Panc1 (cell line): ENCODE measurements at regions not wholly inside any gene's neighbourhood (a gene's known extent, or its start where the extent isn't known, plus 50 kb on each side); places are given as distances from the start of the nearest gene placed in this dataset.
"Not testable (repeated sequence)": the region's sequence is repeated elsewhere in the genome, so short reads cannot be mapped to it uniquely, and the experiment has no call there.

ENCODE experiments used
- ATAC-seq: fragments of 200-7000 bp; cut with Tn5 transposase; 2 replicates; pipeline ENCODE4 v1.9.1; 2020; ENCODE audit warnings: mild to moderate bottlenecking, moderate library complexity
- BruUV-seq: library from RNA; stranded (reverse); fragments of 400-500 nt; replicated peaks from 2 replicates; lab custom pipeline; 2021; lab: Mats Ljungman, UMichigan
- CTCF ChIA-PET: fragments of 300-600 bp; sonication (Branson Sonifier 250); formaldehyde crosslinking; loops from one replicate; lab custom pipeline; 2022; ENCODE audit warnings: antibody characterized with exemption; lab: Charles Lee
- POLR2A ChIA-PET: fragments of 300-600 bp; sonication (Branson Sonifier 250); formaldehyde crosslinking; loops from one replicate; lab custom pipeline; 2022; ENCODE audit warnings: antibody characterized with exemption; lab: Charles Lee
- DNase-seq: peaks from one replicate; pipeline ENCODE4 v3.0.0-alpha.2; 2010; ENCODE audit warnings: low read depth, low spot score
- H3K27ac ChIP-seq: 2 replicates; pipeline ENCODE4 v1.5.1; 2011; ENCODE audit warnings: mild to moderate bottlenecking, low read length, inconsistent platforms
- H3K27me3 ChIP-seq: fragments of 200-500 bp; sonication (Bioruptor generic); 2 replicates; pipeline ENCODE4 v1.6.0; 2014; ENCODE audit warnings: low read length, inconsistent platforms; ENCODE audit not compliant: control insufficient read depth, insufficient read depth
- H3K36me3 ChIP-seq: fragments of 200-500 bp; sonication (Bioruptor generic); 2 replicates; pipeline ENCODE4 v1.5.1; 2014; ENCODE audit warnings: inconsistent platforms, mild to moderate bottlenecking, low read length, moderate library complexity; ENCODE audit not compliant: control insufficient read depth, insufficient read depth
- H3K4me1 ChIP-seq: 2 replicates; pipeline ENCODE4 v1.5.1; 2011; ENCODE audit warnings: inconsistent platforms, mild to moderate bottlenecking, low read length, moderate library complexity; ENCODE audit not compliant: control insufficient read depth, insufficient read depth
- H3K4me3 ChIP-seq, 2 experiments: 2 replicates each; pipeline ENCODE4 v1.5.1; 2011 to 2012; ENCODE audit warnings: low read depth in 2 of 2, low read length in 2 of 2, mild to moderate bottlenecking in 2 of 2, inconsistent platforms in 1 of 2, moderate library complexity in 1 of 2
- H3K9me3 ChIP-seq: fragments of 200-500 bp; sonication (Bioruptor generic); 2 replicates; pipeline ENCODE4 v1.5.1; 2014; ENCODE audit warnings: low read depth, mild to moderate bottlenecking, inconsistent platforms, low read length, moderate library complexity; ENCODE audit not compliant: control insufficient read depth, insufficient read depth
- CTCF ChIP-seq: fragments of 450-650 bp; IDR thresholded peaks from 2 replicates; pipeline ENCODE4 v1.5.1; 2017; ENCODE audit warnings: mild to moderate bottlenecking
- POLR2AphosphoS5 ChIP-seq: IDR thresholded peaks from 2 replicates; pipeline ENCODE4 v1.6.1; 2012; ENCODE audit warnings: mild to moderate bottlenecking, low read depth, low read length, moderate library complexity
- REST ChIP-seq, 2 experiments: IDR thresholded peaks; 2 replicates each; pipeline ENCODE4 v1.6.1; 2011 to 2012; ENCODE audit warnings: low read depth in 2 of 2, control low read depth in 1 of 2, low read length in 1 of 2, mild to moderate bottlenecking in 1 of 2, moderate library complexity in 1 of 2; ENCODE audit not compliant: insufficient read depth in 1 of 2
- SIN3A ChIP-seq: IDR thresholded peaks from 2 replicates; pipeline ENCODE4 v1.6.1; 2012; ENCODE audit warnings: low read depth, mild to moderate bottlenecking, low read length, moderate library complexity, borderline replicate concordance; ENCODE audit not compliant: insufficient read depth
- TCF7L2 ChIP-seq: IDR thresholded peaks from 2 replicates; pipeline ENCODE4 v1.6.1; 2011; ENCODE audit warnings: mild to moderate bottlenecking, low read depth, low read length, inconsistent platforms
- in situ Hi-C: cut with HindIII; loops from 2 replicates; pipeline ENCODE4 v1.10.0; 2016; ENCODE audit warnings: low sequenced_read_pairs, low pct_unique_long_range_greater_than_20kb
- intact Hi-C: fragments of 100-400 bp; cut with micrococcal nuclease; formaldehyde crosslinking; loops from one replicate; pipeline ENCODE4 v1.10.0; 2022; ENCODE audit not compliant: unreplicated experiment

GRCh38 chrX:101740642-101741041 lies 81.0 kb upstream of the ARMCX2 start:
- Histone ChIP-seq H3K9me3 (no peaks in the 10 kb centered on the region), H3K36me3 (no peaks in the 10 kb centered on the region), H3K4me3 (no peak overlapping the region), H3K27me3 (no peaks in the 10 kb centered on the region), H3K4me1 (no peaks in the 10 kb centered on the region), H3K27ac (no peak overlapping the region)
- ChIA-PET CTCF (no interaction called here), POLR2A (no interaction called here)
- in situ Hi-C loops = no loop called here
- TF ChIP-seq CTCF (no peak), SIN3A (no peak), REST (IDR thresholded peaks at IDR 0.05; ENCODE audit: insufficient read depth in 1 of 2, low read depth in 2 of 2, low read length in 1 of 2) (no peak), TCF7L2 (no peak), POLR2AphosphoS5 (no peak)
- ATAC-seq (no peak), DNase-seq (no peak)
- no TSS peak for BruUV-seq
- intact Hi-C loops = no loop called here

GRCh38 chrX:101738867-101739266 lies 79.2 kb upstream of the ARMCX2 start:
- DNase-seq, in situ Hi-C loops, H3K27me3 ChIP-seq, POLR2A ChIA-PET, H3K4me1 ChIP-seq, H3K36me3 ChIP-seq, H3K27ac ChIP-seq, CTCF ChIA-PET, H3K4me3 ChIP-seq, intact Hi-C loops, BruUV-seq, H3K9me3 ChIP-seq, ATAC-seq: not testable (repeated sequence)

- CTCF ChIA-PET, DNase-seq, in situ Hi-C loops, H3K4me1 ChIP-seq, H3K36me3 ChIP-seq, H3K27me3 ChIP-seq, POLR2A ChIA-PET, ATAC-seq, H3K9me3 ChIP-seq, intact Hi-C loops, H3K4me3 ChIP-seq, H3K27ac ChIP-seq, BruUV-seq: not testable (repeated sequence)
These were observed 78.8 kb upstream of the ARMCX2 start for GRCh38 chrX:101738411-101738810.
